HUES6 (cell line): ENCODE measurements at regions not wholly inside any gene's neighbourhood (a gene's known extent, or its start where the extent isn't known, plus 50 kb on each side); places are given as distances from the start of the nearest gene placed in this dataset.
"Not testable (repeated sequence)": the region's sequence is repeated elsewhere in the genome, so short reads cannot be mapped to it uniquely, and the experiment has no call there.

Experiments used
- H3K27ac ChIP-seq: 2 replicates; pipeline ENCODE4 v1.7.0; 2013; ENCODE audit warnings: low read depth, mild to moderate bottlenecking, low read length, inconsistent platforms
- H3K27me3 ChIP-seq: 2 replicates; pipeline ENCODE4 v1.6.1; 2013; ENCODE audit warnings: low read length; ENCODE audit not compliant: control insufficient read depth, insufficient read depth
- H3K36me3 ChIP-seq: 2 replicates; pipeline ENCODE4 v1.6.1; 2013; ENCODE audit warnings: low read length; ENCODE audit not compliant: control insufficient read depth, insufficient read depth
- H3K4me1 ChIP-seq: 2 replicates; pipeline ENCODE4 v1.6.1; 2013; ENCODE audit warnings: low read length; ENCODE audit not compliant: control insufficient read depth, insufficient read depth
- H3K4me3 ChIP-seq: 2 replicates; pipeline ENCODE4 v1.5.1; 2013; ENCODE audit warnings: low read depth, low read length
- H3K9ac ChIP-seq: one replicate; pipeline ENCODE4 v1.6.1; 2013; ENCODE audit warnings: mild to moderate bottlenecking, low read length
- H3K9me3 ChIP-seq: 2 replicates; pipeline ENCODE4 v1.6.1; 2013; ENCODE audit warnings: low read depth, low read length; ENCODE audit not compliant: control insufficient read depth, insufficient read depth

DNA sequence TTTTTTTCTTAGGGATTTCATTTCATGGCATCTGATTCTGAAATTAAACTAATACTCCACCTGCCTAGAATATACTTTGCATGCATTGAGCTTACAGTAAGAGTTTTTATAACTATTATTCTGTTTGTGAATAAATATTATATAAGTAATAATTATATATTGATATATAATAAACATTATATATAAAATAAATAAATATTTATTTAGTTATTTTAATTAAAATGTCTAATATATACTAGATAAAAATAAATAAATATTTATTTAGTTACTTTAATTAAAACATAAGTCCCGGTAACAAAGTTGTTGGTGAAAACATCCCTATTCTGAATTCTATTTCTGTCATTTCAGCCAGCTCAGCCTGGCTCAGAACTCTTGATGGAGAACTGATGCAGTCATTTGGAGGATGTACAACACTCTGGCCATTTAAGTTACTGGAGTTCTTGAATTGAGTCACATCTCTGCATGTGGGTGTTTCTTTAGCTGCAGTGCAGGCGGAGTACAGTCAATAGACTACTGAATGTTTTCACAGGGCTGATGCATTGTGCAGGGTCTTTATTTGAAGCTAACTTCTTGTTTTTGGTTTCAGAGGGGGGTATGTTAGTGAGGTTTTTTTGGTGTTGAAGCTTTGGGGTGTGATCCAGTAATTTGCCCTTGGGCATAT, 508.9 kb upstream of the ADGRB3 start:
- Histone ChIP-seq H3K4me3 (no peak overlapping the region), H3K27ac (no peak overlapping the region), H3K9me3 (peaks cover 32% of the 10 kb centered on the region)

GRCh38 chr6:68122975-68123374, 512.1 kb upstream of the ADGRB3 start:
- H3K27me3 ChIP-seq, H3K4me1 ChIP-seq, H3K27ac ChIP-seq, H3K4me3 ChIP-seq, H3K9ac ChIP-seq, H3K36me3 ChIP-seq: not testable (repeated sequence)
- peaks cover 41% of the 10 kb centered on the region for H3K9me3 ChIP-seq

More for the DNA sequence above, 508.9 kb upstream of the ADGRB3 start:
- H3K4me1 ChIP-seq, result no peaks in the 10 kb centered on the region
- H3K36me3 ChIP-seq, result no peaks in the 10 kb centered on the region
- H3K9ac ChIP-seq, result no peak overlapping the region
- H3K27me3 ChIP-seq, result no peaks in the 10 kb centered on the region

GRCh38 chr6:68122032-68122431, 513.0 kb upstream of the ADGRB3 start:
- Histone ChIP-seq H3K9ac (no peak overlapping the region), H3K27me3 (no peaks in the 10 kb centered on the region), H3K36me3 (no peaks in the 10 kb centered on the region), H3K4me1 (no peaks in the 10 kb centered on the region), H3K27ac (no peak overlapping the region), H3K4me3 (no peak overlapping the region), H3K9me3 (peaks cover 40% of the 10 kb centered on the region)

DNA sequence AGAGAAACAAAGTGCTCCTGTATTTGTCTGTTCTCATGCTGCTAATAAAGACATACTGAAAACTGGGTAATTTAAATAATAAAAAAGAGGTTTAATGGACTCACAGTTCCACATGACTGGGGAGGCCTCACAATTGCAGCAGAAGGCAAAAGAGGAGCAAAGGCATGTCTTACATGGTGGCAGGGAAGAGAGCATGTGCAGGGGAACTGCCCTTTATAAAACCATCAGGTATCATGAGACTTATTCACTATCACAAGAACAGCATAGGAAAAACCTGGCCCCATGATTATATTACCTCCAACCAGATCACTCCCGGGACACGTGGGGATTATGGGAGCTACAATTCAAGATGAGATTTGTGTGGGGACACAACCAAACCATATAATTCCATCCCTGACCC, 514.1 kb upstream of the ADGRB3 start:
- not testable (repeated sequence) for H3K27me3 ChIP-seq, H3K27ac ChIP-seq, H3K36me3 ChIP-seq, H3K9ac ChIP-seq, H3K4me1 ChIP-seq, H3K4me3 ChIP-seq
- peaks cover 36% of the 10 kb centered on the region for H3K9me3 ChIP-seq

DNA sequence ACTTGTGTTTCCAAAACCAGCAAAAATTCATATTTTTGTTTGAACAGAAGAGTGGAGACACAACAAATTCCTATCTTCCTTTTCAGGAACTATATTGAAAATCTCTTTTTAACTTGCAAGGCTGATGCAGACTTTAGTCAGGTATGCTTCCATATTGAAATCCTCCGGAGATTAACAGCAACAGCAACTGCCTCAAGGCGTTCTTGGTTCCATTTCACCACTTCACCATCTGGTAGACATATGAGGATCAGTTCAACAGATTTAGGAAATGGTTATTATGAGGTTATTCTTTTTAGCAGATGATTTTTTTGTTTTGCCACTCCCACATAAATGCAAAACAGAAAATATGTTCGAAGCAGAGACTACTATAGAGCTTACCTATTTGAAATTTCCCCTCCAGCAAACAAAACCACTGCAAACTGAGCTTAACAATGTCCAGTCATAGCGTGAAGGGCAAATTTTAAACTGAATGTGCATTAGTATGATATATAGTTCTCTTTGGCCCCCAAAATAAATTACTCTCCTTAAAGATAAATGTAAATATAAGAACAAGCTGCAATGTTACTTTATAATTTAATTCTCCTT, 520.5 kb upstream of the ADGRB3 start:
- H3K4me1 ChIP-seq, result no peaks in the 10 kb centered on the region
- no peak overlapping the region for H3K27ac ChIP-seq
- no peaks in the 10 kb centered on the region for H3K36me3 ChIP-seq
- no peak overlapping the region for H3K4me3 ChIP-seq
- no peaks in the 10 kb centered on the region for H3K27me3 ChIP-seq
- H3K9me3 ChIP-seq, result peaks cover 4% of the 10 kb centered on the region; the same call in 1 of the 2 replicates
- no peak overlapping the region for H3K9ac ChIP-seq

- Histone ChIP-seq H3K36me3 (no peaks in the 10 kb centered on the region), H3K4me3 (no peak overlapping the region), H3K9me3 (no peaks in the 10 kb centered on the region), H3K9ac (no peak overlapping the region), H3K4me1 (no peaks in the 10 kb centered on the region), H3K27ac (peak overlapping the region; percentile 58; the same call in 1 of the 2 replicates), H3K27me3 (no peaks in the 10 kb centered on the region)
Observed at GRCh38 chr6:68108233-68108835, 526.7 kb upstream of the ADGRB3 start.

DNA sequence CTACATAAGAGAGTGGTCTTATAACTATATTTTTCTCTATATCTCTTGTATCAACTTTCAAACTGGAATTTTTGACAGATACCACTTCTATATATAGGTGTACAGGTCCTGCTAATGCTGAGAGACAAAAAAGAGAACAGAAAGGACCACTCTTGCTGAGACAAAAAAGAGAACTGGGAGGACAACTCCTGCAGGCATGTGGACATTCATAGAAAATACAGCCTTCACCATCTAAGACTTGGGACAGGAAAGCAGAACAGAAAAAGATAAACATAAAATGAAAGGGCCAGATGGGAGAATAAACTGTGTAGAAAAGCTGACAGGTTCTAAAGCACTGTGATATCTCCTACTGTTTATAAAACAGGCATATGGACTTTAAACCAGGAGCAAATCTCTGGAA, 541.0 kb upstream of the ADGRB3 start:
- H3K27ac ChIP-seq, result no peak overlapping the region
- H3K9me3 ChIP-seq, result no peaks in the 10 kb centered on the region
- H3K9ac ChIP-seq, result no peak overlapping the region
- H3K4me3 ChIP-seq, result no peak overlapping the region
- no peaks in the 10 kb centered on the region for H3K27me3 ChIP-seq
- no peaks in the 10 kb centered on the region for H3K4me1 ChIP-seq
- no peaks in the 10 kb centered on the region for H3K36me3 ChIP-seq

GRCh38 chr6:68087399-68088133, 547.5 kb upstream of the ADGRB3 start:
- no peak overlapping the region for H3K9ac ChIP-seq

DNA sequence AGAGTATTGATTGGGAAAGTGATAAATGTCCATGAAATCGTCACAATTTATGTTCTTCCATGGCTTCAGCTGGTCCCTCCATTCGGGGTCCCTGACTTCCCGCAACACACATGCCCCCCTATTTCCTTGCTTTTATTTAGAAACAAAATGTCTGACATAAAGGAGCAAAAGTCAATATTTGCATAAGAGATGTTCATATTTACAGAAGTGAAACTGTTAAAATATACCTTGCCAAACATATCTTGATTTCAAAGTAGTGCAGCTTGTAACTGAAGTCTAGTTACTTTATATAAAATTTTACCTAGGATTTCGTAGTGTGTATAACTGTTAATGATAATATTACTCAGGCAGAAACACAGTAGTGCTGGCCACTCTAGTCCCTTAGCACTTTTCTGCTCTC, 548.9 kb upstream of the ADGRB3 start:
- no peak overlapping the region for H3K27ac ChIP-seq
- no peaks in the 10 kb centered on the region for H3K36me3 ChIP-seq
- H3K27me3 ChIP-seq, result no peaks in the 10 kb centered on the region
- no peak overlapping the region for H3K4me3 ChIP-seq
- no peaks in the 10 kb centered on the region for H3K4me1 ChIP-seq
- H3K9me3 ChIP-seq, result peaks cover 28% of the 10 kb centered on the region
- H3K9ac ChIP-seq, result no peak overlapping the region

More at GRCh38 chr6:68087399-68088133, 547.5 kb upstream of the ADGRB3 start:
- peaks cover 25% of the 10 kb centered on the region for H3K9me3 ChIP-seq
- no peaks in the 10 kb centered on the region for H3K27me3 ChIP-seq
- no peak overlapping the region for H3K4me3 ChIP-seq
- no peaks in the 10 kb centered on the region for H3K4me1 ChIP-seq
- no peak overlapping the region for H3K27ac ChIP-seq
- no peaks in the 10 kb centered on the region for H3K36me3 ChIP-seq

DNA sequence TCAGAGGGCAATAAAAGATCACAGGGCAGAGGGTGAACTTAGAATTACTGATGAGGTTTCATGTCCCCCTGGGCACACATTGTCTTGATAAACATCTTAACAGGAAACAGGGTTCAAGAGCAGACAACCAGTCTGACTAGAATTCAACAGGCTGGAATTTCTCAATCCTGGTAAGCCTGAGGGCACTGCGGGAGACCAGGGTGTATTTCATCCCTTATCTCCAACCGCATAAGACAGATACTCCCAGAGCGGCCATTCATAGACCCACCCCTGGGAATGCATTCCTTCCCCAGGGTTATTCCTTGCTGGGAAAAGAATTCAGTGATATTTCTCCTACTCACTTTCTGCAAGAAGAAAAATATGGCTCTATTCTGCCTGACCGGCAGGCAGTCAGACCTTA, 549.5 kb upstream of the ADGRB3 start:
- H3K4me3 ChIP-seq, H3K27ac ChIP-seq, H3K9ac ChIP-seq, H3K27me3 ChIP-seq, H3K4me1 ChIP-seq, H3K36me3 ChIP-seq: not testable (repeated sequence)
- H3K9me3 ChIP-seq, result peaks cover 31% of the 10 kb centered on the region

- no peaks in the 10 kb centered on the region for H3K27me3 ChIP-seq
- no peak overlapping the region for H3K27ac ChIP-seq
- no peak overlapping the region for H3K9ac ChIP-seq
- peaks cover 30% of the 10 kb centered on the region for H3K9me3 ChIP-seq
- H3K4me3 ChIP-seq, result no peak overlapping the region
- H3K36me3 ChIP-seq, result no peaks in the 10 kb centered on the region
- no peaks in the 10 kb centered on the region for H3K4me1 ChIP-seq
Observed at GRCh38 chr6:68082086-68082485, 553.0 kb upstream of the ADGRB3 start.
